ENCODE measurements at regions not wholly inside any gene's neighbourhood (a gene's known extent, or its start where the extent isn't known, plus 50 kb on each side); places are given as distances from the start of the nearest gene placed in this dataset.

- POLR2A ChIA-PET, result no interaction called here
- DNase-seq (ENCODE audit: extremely low spot score), result no peak
- CTCF ChIA-PET, result no interaction called here
- TF ChIP-seq ZNF384 (IDR thresholded peaks at IDR 0.05) (no peak), ELF4 (IDR thresholded peaks at IDR 0.05) (no peak)
These were observed 178.1 kb upstream of the POM121L12 start for GRCh38 chr7:52857367-52857766.

DNA sequence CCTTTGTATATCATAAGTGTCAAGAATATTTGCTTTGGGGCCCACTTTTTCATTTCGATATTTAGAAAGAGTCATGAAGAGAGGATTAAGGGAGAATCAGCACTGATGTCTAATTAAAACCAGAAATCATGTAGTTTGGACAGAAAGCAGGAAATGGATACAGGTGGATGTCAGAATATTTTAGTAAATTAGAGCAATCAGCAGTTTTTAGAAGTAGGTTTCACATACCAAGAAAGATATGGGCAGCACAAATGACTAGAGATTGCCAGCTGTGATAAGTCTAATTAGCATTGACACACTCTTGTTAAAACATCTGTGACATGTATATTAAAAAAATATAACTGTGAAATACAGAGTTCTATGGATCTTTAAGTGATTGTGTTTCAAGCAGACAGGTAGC, 180.8 kb upstream of the POM121L12 start:
- DNase-seq (ENCODE audit: extremely low spot score), result no peak
- CTCF ChIA-PET, result interaction anchor here (0.7 kb wide), 1 partner anchor 1968 kb away, joined by 5 read pairs; no protein-coding TSS in a partner anchor
- POLR2A ChIA-PET, result no interaction called here
- TF ChIP-seq ELF4 (IDR thresholded peaks at IDR 0.05) (no peak), FOXK2 (IDR thresholded peaks at IDR 0.05) (no peak), ARNT (IDR thresholded peaks at IDR 0.05) (no peak), NFRKB (IDR thresholded peaks at IDR 0.05) (no peak), L3MBTL2 (conservative IDR thresholded peaks at IDR 0.05) (no peak)

- ChIA-PET CTCF (no interaction called here), POLR2A (no interaction called here)
- no peak for DNase-seq (ENCODE audit: extremely low spot score)
- TF ChIP-seq CTBP1 (IDR thresholded peaks at IDR 0.05; ENCODE audit: borderline replicate concordance) (no peak), SUZ12 (IDR thresholded peaks at IDR 0.05) (no peak), PKNOX1 (IDR thresholded peaks at IDR 0.05) (no peak), BHLHE40 (IDR thresholded peaks at IDR 0.05; ENCODE audit: borderline replicate concordance) (no peak), ARNT (IDR thresholded peaks at IDR 0.05) (no peak), L3MBTL2 (conservative IDR thresholded peaks at IDR 0.05) (no peak), SP1 (IDR thresholded peaks at IDR 0.05) (no peak), FOXK2 (IDR thresholded peaks at IDR 0.05) (no peak), ELF4 (IDR thresholded peaks at IDR 0.05) (no peak)
These were observed 183.9 kb upstream of the POM121L12 start for GRCh38 chr7:52851547-52851946.

GRCh38 chr7:52843436-52843835, 192.0 kb upstream of the POM121L12 start:
- DNase-seq (ENCODE audit: extremely low spot score), result no peak
- no peak for TF ChIP-seq PKNOX1 (IDR thresholded peaks at IDR 0.05)
- POLR2A ChIA-PET, result no interaction called here
- CTCF ChIA-PET, result no interaction called here

GRCh38 chr7:52842202-52842900, 193.1 kb upstream of the POM121L12 start:
- ChIA-PET POLR2A (no interaction called here), CTCF (no interaction called here)
- TF ChIP-seq SUZ12 (IDR thresholded peaks at IDR 0.05) (no peak), ELF4 (IDR thresholded peaks at IDR 0.05) (no peak), TARDBP (IDR thresholded peaks at IDR 0.05) (no peak), ZNF384 (IDR thresholded peaks at IDR 0.05) (no peak), PKNOX1 (IDR thresholded peaks at IDR 0.05) (no peak), SP1 (IDR thresholded peaks at IDR 0.05) (no peak), L3MBTL2 (conservative IDR thresholded peaks at IDR 0.05) (no peak), FOXK2 (IDR thresholded peaks at IDR 0.05) (no peak), ARNT (IDR thresholded peaks at IDR 0.05) (no peak), LEF1 (IDR thresholded peaks at IDR 0.05; ENCODE audit: borderline replicate concordance) (no peak), CTBP1 (IDR thresholded peaks at IDR 0.05; ENCODE audit: borderline replicate concordance) (no peak), NFRKB (IDR thresholded peaks at IDR 0.05) (no peak), FOXM1 (IDR thresholded peaks at IDR 0.05; ENCODE audit: borderline replicate concordance) (no peak), FOXA1 (IDR thresholded peaks at IDR 0.05) (no peak), HDGF (IDR thresholded peaks at IDR 0.05; ENCODE audit: borderline replicate concordance) (no peak), BHLHE40 (IDR thresholded peaks at IDR 0.05; ENCODE audit: borderline replicate concordance) (no peak)
- DNase-seq (ENCODE audit: extremely low spot score), result no peak

DNA sequence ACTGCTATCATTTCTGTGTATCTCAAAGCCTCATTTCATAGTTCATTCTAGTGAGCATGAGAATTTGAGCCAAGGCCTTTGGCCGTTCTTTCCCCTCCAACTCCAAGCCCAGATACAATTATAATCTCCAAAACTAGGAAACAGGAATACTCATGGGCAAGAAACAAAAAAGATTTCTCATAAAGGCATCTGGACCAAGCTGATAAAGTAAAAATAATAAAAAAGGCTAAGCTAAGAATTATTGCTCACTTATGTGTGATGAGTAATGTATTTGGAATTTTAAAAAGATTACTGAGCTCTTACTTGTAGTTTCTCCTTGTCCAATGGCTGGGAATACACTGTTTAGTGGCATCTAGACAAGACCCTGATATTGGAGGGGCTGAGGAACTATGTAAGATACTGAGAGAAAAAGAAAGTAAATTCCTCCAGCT, 196.4 kb upstream of the POM121L12 start:
- ChIA-PET POLR2A (no interaction called here), CTCF (no interaction called here)
- no peak for DNase-seq (ENCODE audit: extremely low spot score)
- TF ChIP-seq ARNT (IDR thresholded peaks at IDR 0.05) (no peak), SP1 (IDR thresholded peaks at IDR 0.05) (no peak), PKNOX1 (IDR thresholded peaks at IDR 0.05) (no peak), FOXA1 (IDR thresholded peaks at IDR 0.05) (no peak), L3MBTL2 (conservative IDR thresholded peaks at IDR 0.05) (no peak), CTBP1 (IDR thresholded peaks at IDR 0.05; ENCODE audit: borderline replicate concordance) (no peak), ZNF384 (IDR thresholded peaks at IDR 0.05) (no peak), NFRKB (IDR thresholded peaks at IDR 0.05) (no peak), FOXK2 (IDR thresholded peaks at IDR 0.05) (no peak)

DNA sequence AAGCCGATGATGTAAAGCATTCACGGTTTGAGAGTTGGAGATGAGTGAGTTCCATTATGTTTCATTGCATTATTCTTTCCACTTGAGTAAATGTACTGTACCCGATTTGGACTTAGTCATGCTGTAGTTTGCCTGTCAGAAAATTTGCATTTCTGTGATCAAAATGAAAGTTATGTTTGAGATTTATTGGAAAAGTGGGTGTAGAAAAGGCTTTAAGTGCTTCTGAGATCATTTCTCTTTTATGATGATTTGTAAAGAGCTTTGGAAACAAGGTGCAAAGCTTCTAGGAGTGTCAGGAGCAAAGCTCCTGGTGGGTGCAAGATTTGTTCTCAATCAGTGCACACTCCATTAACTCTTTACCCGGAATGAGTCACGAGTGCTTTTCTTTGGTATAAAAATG, 204.1 kb upstream of the POM121L12 start:
- DNase-seq (ENCODE audit: extremely low spot score), result no peak
- no peak for TF ChIP-seq CTBP1 (IDR thresholded peaks at IDR 0.05; ENCODE audit: borderline replicate concordance)
- TF ChIP-seq SUZ12 (IDR thresholded peaks at IDR 0.05), result no peak
- TF ChIP-seq PKNOX1 (IDR thresholded peaks at IDR 0.05), result no peak
- no peak for TF ChIP-seq ZNF384 (IDR thresholded peaks at IDR 0.05)
- ChIA-PET POLR2A (interaction anchor here (1.0 kb wide), 1 partner anchor 10 kb away, joined by 4 read pairs; no protein-coding TSS in a partner anchor), CTCF (no interaction called here)

Data from HEK293T (cell line).